Choroid plexus epithelial cell (primary cell): ENCODE measurements at regions not wholly inside any gene's neighbourhood (a gene's known extent, or its start where the extent isn't known, plus 50 kb on each side); places are given as distances from the start of the nearest gene placed in this dataset.

Experiments
- DNase-seq: peaks from one replicate; pipeline ENCODE4 v3.0.0-alpha.2; 2010; ENCODE audit warnings: low read depth
- H3K4me3 ChIP-seq: 2 replicates; pipeline ENCODE4 v1.5.1; 2011; ENCODE audit warnings: low read depth, mild to moderate bottlenecking, control low read depth, low read length, moderate library complexity
- CTCF ChIP-seq: conservative IDR thresholded peaks from 2 replicates; pipeline ENCODE4 v1.5.1; 2011; ENCODE audit warnings: low read depth, mild to moderate bottlenecking, control low read depth, inconsistent platforms, low read length, moderate library complexity

- H3K4me3 ChIP-seq, result no peak overlapping the region
- peak; percentile 42 for TF ChIP-seq CTCF
- peak; percentile 63 for DNase-seq
Observed at GRCh38 chr3:124277144-124277890, 285.4 kb upstream of the ROPN1 start.

GRCh38 chr3:124281453-124282316 lies 289.8 kb upstream of the ROPN1 start:
- peak; percentile 79 for TF ChIP-seq CTCF
- no peak overlapping the region for H3K4me3 ChIP-seq
- peak; percentile 71 for DNase-seq

- no peak for TF ChIP-seq CTCF
- no peak for DNase-seq
Observed at GRCh38 chr3:124282751-124283651, 291.1 kb upstream of the ROPN1 start.

GRCh38 chr3:124283652-124284023 lies 291.7 kb upstream of the ROPN1 start:
- DNase-seq, result no peak
- no peak for TF ChIP-seq CTCF
- H3K4me3 ChIP-seq, result no peak overlapping the region

More at GRCh38 chr3:124282751-124283651, 291.1 kb upstream of the ROPN1 start:
- no peak overlapping the region for H3K4me3 ChIP-seq

- DNase-seq, result no peak
- no peak for TF ChIP-seq CTCF
- H3K4me3 ChIP-seq, result no peak overlapping the region
Observed at GRCh38 chr3:124288996-124289395, 297.1 kb upstream of the ROPN1 start.

- DNase-seq, result no peak
- H3K4me3 ChIP-seq, result no peak overlapping the region
- TF ChIP-seq CTCF, result no peak
Observed at GRCh38 chr3:124291008-124291407, 299.1 kb upstream of the ROPN1 start.
